ENCODE measurements at regions not wholly inside any gene's neighbourhood (a gene's known extent, or its start where the extent isn't known, plus 50 kb on each side); places are given as distances from the start of the nearest gene placed in this dataset.

DNA sequence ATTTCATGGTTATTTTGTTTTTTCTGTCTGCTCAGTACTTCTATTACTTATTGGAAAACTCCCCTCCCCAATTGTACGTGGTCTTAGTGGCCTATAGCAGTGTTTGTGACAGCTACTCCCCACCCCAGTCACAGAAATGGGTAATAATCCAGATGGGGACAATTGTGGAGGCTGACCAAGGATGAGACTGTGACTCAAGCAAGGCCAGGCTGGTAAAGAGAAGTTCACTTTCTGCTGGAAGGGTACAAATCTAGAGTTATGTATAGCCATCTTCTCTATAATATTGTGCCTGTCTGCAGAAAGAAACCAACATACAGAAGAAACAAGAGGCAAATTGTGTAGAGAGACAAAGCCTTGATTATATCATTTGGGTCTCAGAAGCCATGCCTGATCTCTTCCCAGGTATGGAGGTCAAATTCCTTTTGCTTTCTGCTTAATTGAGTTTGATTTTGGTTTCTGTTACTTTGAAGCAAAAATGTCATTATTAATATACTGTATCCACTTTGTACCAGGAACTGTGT, 270.4 kb downstream of the HLX start:
- Histone ChIP-seq H3K4me3 (ENCODE audit: insufficient read depth, low read depth, low read length) (no peak overlapping the region), H3K36me3 (replicated peaks; ENCODE audit: control insufficient read depth, insufficient read depth, low read length) (no peaks in the 10 kb centered on the region), H3K27me3 (ENCODE audit: control insufficient read depth, insufficient read depth, low read length) (no peaks in the 10 kb centered on the region)
- DNase-seq: no peak

DNA sequence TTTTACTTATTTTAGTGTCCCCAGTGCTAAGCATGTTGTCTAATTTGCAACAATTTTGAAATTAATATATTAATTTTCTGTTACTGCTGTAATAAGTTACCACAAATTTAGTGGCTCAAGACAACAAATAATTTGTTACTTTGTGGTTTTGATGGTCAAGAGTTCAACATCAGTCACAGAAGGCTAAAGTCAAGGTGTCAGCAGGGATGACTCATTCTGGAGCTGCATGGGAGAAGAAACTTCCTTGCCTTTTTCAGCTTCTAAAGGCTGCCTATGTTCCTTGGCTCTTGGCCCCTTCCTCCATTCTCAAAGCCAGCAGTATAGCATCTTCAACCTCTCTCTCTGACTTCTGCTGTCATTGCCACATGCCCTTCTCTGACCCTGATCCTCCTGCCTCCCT, 271.8 kb downstream of the HLX start:
- no peak for DNase-seq
- no peak overlapping the region for H3K4me3 ChIP-seq (ENCODE audit: insufficient read depth, low read depth, low read length)
- H3K36me3 ChIP-seq (replicated peaks; ENCODE audit: control insufficient read depth, insufficient read depth, low read length): no peaks in the 10 kb centered on the region
- H3K27me3 ChIP-seq (ENCODE audit: control insufficient read depth, insufficient read depth, low read length): no peaks in the 10 kb centered on the region

DNA sequence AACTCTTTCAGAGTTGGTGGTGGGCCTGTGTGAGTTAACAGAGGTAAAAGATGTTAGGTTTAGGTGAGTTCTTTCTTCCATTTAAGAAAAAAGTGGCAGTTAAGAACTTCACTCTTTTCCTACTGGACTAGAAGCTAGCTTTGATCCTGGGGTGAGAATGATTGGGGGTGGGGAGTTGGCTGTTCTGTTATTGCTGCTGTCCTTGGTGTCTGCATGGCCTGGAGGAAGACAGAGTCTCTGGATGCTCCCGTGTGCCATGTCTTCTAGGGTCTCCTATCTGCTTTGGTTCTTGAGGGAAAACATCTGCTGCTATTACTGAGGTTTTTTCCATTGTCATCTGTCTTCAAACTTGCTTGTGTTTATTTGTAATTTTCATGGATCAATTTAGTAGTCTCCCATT, 275.7 kb downstream of the HLX start:
- DNase-seq: no peak
- Histone ChIP-seq H3K27me3 (ENCODE audit: control insufficient read depth, insufficient read depth, low read length) (no peaks in the 10 kb centered on the region), H3K36me3 (replicated peaks; ENCODE audit: control insufficient read depth, insufficient read depth, low read length) (no peaks in the 10 kb centered on the region), H3K4me3 (ENCODE audit: insufficient read depth, low read depth, low read length) (no peak overlapping the region)

DNA sequence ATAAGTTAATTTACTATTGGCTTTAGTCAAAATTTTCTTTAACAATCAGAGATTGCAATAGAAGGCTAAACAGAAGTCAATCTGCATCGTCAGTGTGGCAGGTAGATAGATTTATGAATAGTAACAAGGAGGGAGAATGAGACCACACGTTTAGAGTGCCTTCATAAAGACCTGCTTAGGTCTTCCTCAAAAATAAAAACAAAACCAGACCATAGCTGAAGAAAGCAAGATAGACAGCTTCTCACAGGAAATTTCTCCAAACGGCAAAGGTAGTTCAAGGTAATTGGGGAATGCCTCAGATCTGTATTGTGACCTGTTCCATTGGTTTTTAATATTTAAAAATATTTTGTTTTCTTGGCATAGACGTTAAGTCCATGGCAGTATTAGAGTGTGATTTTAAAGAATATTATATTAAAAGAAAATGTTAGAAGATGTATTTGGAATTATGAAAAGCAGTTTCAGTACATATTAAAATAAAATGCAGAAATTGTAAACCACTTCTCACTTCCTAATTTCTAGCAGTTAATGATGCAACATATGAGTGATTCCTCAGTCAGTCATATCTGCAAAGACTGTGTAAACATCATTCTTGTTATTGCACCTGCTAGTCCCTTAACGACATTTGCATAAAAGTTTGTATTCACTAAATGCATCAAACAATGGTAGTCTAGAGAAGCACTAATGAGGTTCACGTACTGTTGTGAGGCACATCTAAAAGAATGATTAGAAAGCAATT, 278.0 kb downstream of the HLX start:
- no peaks in the 10 kb centered on the region for H3K27me3 ChIP-seq (ENCODE audit: control insufficient read depth, insufficient read depth, low read length)
- no peak overlapping the region for H3K4me3 ChIP-seq (ENCODE audit: insufficient read depth, low read depth, low read length)
- DNase-seq: no peak
- H3K36me3 ChIP-seq (replicated peaks; ENCODE audit: control insufficient read depth, insufficient read depth, low read length): no peaks in the 10 kb centered on the region

DNA sequence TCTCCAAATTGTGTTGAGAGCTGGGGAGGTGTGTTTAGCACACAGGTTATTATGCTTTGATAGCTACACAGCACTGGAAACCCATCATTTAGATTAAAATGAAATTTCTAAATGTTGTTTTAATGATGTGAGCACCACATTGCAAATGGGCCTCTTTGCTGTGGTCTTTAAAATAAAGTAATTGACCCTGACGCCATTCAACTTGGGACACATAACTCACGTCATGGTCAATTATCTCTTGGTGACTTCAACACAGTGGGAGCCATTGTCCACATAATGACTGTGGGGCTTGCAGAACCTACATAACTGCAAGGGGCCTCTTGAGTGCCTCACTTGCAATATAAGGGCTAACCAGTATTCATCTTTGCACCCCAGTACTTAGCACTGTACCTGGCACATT, 280.4 kb downstream of the HLX start:
- Histone ChIP-seq H3K27me3 (ENCODE audit: control insufficient read depth, insufficient read depth, low read length) (no peaks in the 10 kb centered on the region), H3K36me3 (replicated peaks; ENCODE audit: control insufficient read depth, insufficient read depth, low read length) (no peaks in the 10 kb centered on the region), H3K4me3 (ENCODE audit: insufficient read depth, low read depth, low read length) (no peak overlapping the region)
- no peak for DNase-seq

DNA sequence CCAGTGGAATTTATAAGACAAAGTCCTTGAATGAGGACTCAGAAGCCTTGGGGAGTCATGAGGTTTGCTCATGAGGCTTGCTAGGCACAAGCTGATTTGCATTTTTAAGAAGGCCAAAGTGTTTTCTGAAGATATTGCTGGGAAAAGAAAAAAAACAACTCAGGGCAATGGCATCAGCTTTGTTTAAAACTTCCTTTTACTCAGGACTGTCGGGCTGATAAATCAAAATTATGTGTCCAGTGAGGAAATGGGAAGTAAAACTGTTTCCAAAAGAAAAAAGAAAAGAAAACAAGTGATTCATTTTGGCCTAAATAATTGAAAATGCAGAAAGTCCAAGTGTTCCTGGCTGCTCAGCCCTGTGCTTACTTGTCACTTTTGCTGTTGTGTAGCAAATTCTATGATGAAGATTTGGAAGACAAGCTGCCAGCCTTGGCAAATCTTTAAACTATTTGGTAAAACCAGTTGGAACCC, 282.4 kb downstream of the HLX start:
- no peak for DNase-seq
- H3K36me3 ChIP-seq (replicated peaks; ENCODE audit: control insufficient read depth, insufficient read depth, low read length): no peaks in the 10 kb centered on the region
- H3K27me3 ChIP-seq (ENCODE audit: control insufficient read depth, insufficient read depth, low read length): no peaks in the 10 kb centered on the region
- H3K4me3 ChIP-seq (ENCODE audit: insufficient read depth, low read depth, low read length): no peak overlapping the region

DNA sequence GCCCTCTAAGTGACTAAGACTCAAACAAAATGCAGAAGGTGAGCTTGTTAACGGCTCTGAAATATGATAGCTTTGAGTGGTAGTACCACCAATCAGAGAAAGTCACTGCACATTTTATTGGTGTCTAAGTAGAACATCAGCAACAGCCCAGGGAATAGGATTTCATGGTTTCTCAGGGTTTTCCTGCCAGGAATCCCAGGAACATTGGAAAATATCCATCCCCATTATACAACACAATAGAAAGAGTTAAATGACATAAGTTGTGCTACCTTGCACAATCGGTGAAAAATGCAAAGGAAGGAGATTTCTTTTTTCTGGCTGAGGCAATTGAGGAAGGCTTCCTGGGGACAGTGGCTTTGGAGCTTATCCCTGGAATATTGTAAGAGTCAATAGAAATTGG, 283.1 kb downstream of the HLX start:
- DNase-seq: no peak
- Histone ChIP-seq H3K27me3 (ENCODE audit: control insufficient read depth, insufficient read depth, low read length) (no peaks in the 10 kb centered on the region), H3K36me3 (replicated peaks; ENCODE audit: control insufficient read depth, insufficient read depth, low read length) (no peaks in the 10 kb centered on the region), H3K4me3 (ENCODE audit: insufficient read depth, low read depth, low read length) (no peak overlapping the region)

DNA sequence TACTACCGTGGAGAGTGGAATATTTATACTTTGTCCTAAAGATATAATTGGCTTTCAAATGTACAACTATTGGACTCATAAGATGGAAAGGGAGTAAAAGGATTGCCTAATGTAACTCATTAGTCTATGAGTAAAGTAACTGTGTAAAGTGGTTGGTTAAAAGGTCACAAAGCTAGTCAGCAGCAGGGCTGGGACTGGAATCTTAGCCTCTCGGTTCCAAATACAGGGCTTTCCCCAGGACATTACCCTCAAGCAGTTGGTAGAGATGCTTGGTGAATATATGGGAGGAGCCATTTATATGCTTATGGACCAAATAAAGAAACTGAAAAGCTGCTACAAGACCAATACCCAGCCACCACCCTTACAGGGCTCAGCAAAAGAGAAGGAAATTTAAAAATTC, 283.7 kb downstream of the HLX start:
- Histone ChIP-seq H3K36me3 (replicated peaks; ENCODE audit: control insufficient read depth, insufficient read depth, low read length) (no peaks in the 10 kb centered on the region), H3K4me3 (ENCODE audit: insufficient read depth, low read depth, low read length) (no peak overlapping the region)
- DNase-seq: no peak

DNA sequence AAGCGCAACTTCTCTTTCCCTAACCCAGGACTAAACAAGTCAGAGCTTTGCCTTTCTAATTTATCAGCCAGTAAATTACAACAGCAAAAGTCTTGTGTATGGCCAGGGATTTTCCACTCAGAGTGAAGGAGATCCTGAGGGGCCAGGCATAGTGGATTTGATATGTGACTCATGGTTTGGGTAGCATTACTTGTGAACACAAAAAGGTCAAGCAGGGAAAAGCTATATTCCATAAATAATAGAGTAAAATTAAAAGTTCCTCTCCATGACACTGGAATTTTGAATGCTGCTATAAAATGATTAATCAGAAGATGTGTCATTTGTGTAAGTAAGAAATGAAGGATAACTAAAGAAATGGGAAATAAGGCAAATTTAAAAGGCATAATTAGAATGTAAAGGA, 284.8 kb downstream of the HLX start:
- H3K4me3 ChIP-seq (ENCODE audit: insufficient read depth, low read depth, low read length): no peak overlapping the region
- H3K27me3 ChIP-seq (ENCODE audit: control insufficient read depth, insufficient read depth, low read length): no peaks in the 10 kb centered on the region
- H3K36me3 ChIP-seq (replicated peaks; ENCODE audit: control insufficient read depth, insufficient read depth, low read length): no peaks in the 10 kb centered on the region
- no peak for DNase-seq

More for the DNA sequence above, 283.7 kb downstream of the HLX start:
- no peaks in the 10 kb centered on the region for H3K27me3 ChIP-seq (ENCODE audit: control insufficient read depth, insufficient read depth, low read length)

DNA sequence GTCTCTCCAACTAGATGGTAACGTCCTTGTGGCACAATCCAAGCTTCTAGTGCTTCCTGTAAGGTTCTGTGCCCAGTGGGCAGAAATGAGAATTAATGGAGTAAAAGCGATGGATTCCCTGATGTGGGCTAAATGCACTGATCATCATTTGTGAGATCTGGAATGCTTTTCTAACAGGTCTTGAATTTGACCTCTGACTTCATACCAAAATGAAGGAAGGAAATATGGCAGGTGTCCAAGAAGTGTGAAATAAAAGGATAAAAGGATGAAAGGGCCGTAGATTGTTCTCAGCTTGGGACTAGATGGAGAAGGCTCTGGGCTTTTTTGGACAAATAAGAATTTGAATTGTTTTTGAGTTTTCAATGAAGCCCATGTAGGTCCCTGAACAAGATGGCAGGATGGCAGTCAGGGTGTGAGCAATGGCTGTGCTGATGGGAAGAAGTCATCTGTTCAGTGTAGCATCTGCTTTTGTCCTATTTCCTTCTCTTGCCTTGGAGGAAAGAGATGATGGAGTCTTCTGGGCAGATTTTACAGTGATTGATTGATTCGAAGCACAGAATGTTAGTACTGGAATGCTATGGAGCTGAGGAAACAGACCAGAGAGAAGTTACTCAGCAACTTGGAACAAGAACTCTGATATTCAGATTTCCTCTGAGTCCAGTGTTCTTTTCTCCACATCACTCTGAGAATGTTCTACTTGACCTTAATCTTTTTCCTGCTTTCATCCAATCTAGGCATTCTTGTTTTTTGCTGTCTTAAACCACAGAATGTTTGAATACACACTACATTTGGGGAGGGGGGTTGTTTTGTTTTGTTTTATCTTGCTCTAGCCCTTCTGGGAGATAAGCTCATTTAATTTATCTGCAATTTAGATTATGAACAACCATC, 286.0 kb downstream of the HLX start:
- Histone ChIP-seq H3K4me3 (ENCODE audit: insufficient read depth, low read depth, low read length) (no peak overlapping the region), H3K27me3 (ENCODE audit: control insufficient read depth, insufficient read depth, low read length) (no peaks in the 10 kb centered on the region), H3K36me3 (replicated peaks; ENCODE audit: control insufficient read depth, insufficient read depth, low read length) (no peaks in the 10 kb centered on the region)
- DNase-seq: no peak

DNA sequence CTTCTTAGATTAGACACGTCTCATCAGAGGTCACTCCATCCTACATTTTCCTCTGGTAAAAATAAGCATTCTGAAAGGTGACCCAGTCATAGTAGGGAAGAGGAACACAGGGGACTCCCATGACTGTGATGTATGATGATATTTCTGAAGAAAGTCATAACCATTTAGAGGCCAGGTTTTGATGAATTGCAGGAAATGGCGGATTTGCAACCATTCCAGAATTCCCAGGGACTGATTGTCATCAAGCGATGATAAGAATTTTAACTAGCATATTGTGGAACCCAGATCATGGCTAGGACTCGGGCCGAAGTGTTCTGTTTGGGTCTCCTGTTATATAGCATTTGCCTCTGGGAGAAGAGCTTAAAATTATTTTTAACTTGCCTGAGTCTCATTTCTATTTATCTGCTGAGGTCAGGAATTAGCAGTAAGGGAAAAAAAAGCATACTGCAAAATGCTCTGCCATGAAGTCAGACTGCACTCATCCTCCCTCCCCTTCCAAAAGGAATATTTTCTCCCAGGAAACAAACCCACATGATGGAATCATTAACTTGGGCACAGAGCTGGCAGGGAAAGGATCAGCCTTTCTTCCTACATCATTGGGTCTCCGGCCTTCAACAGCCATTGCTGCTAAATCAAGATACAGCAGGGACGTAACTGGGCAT, 286.7 kb downstream of the HLX start:
- DNase-seq: no peak
- no peak overlapping the region for H3K4me3 ChIP-seq (ENCODE audit: insufficient read depth, low read depth, low read length)

DNA sequence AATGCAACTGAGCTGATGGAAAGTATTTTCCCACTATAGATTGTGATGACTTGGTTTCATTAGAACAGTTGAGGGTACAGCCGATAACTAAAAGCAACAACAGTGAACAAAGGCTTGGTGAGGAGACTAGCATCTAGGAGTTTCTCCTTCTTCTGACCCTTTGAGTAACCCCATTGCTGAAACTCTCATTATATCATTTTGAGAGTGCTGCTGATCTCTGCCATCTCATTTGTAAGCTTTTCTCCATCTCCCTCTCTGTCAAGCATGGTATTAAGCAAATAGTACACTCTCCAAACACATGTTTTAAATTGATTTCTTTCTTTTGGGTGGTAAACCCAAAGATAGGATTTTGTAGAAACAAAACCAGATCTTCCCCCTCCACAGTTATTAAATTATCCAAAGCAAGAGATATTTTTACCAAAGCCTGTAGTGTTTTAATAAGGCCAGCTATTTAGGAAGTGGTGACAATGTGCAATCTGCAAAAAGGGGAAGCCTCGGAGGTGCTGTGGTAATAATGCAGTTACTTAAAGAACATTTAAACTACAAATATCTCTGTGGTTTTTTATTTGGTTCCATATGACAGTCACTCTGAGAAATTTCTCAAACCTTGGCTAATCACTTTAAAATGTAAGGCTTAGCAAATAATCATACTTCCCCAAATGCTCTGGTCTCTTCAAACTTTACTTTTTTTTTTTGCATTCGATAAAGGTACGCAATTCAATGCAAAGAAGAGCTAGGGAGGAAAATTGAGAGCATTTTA, 287.5 kb downstream of the HLX start:
- Histone ChIP-seq H3K27me3 (ENCODE audit: control insufficient read depth, insufficient read depth, low read length) (no peaks in the 10 kb centered on the region), H3K4me3 (ENCODE audit: insufficient read depth, low read depth, low read length) (no peak overlapping the region), H3K36me3 (replicated peaks; ENCODE audit: control insufficient read depth, insufficient read depth, low read length) (no peaks in the 10 kb centered on the region)
- DNase-seq: no peak

More for the DNA sequence above, 286.7 kb downstream of the HLX start:
- Histone ChIP-seq H3K27me3 (ENCODE audit: control insufficient read depth, insufficient read depth, low read length) (no peaks in the 10 kb centered on the region), H3K36me3 (replicated peaks; ENCODE audit: control insufficient read depth, insufficient read depth, low read length) (no peaks in the 10 kb centered on the region)

DNA sequence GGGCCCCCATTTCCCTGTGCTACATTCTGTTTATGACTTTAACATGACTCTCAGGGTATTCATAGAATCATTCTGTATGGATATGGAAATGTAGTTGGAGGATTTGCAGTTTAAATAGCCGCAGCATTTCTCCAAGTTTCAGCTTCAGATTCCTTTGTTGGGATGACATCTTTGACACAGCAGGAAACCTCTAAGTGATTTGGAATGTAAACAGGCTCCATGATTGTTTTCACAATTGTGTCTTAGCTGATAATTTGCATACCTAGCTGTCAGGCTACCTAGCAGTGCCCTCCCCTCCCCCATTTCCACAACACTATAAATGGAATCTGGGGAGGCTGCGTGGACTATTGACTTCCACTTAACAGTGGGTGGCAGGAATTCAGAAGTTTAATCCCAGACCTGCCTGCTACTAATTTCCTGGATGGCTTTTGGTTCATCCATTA, 290.2 kb downstream of the HLX start:
- DNase-seq: peak; percentile 26
- Histone ChIP-seq H3K36me3 (replicated peaks; ENCODE audit: control insufficient read depth, insufficient read depth, low read length) (no peaks in the 10 kb centered on the region), H3K27me3 (ENCODE audit: control insufficient read depth, insufficient read depth, low read length) (no peaks in the 10 kb centered on the region), H3K4me3 (ENCODE audit: insufficient read depth, low read depth, low read length) (no peak overlapping the region)

DNA sequence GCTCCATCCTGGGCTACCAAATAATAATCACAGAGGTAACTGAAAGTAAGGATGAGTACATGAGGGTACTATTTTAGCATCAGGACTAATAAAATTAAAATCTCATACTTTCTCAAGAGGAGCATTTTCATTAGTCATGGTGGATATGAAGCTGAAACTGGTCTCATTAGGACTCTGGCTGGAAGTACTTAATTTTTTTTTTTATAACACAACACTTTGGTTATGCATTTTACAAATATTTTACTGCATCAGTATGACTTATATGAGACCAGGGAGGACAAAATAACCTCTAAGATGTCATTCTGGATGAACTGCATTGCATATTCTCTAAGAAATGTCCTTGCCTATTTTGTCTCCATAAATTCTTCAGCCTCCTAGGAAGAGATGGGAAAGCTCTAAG, 290.9 kb downstream of the HLX start:
- Histone ChIP-seq H3K27me3 (ENCODE audit: control insufficient read depth, insufficient read depth, low read length) (no peaks in the 10 kb centered on the region), H3K36me3 (replicated peaks; ENCODE audit: control insufficient read depth, insufficient read depth, low read length) (no peaks in the 10 kb centered on the region), H3K4me3 (ENCODE audit: insufficient read depth, low read depth, low read length) (no peak overlapping the region)
- no peak for DNase-seq

Measured in H7 (cell line).